ENCODE measurements at regions not wholly inside any gene's neighbourhood (a gene's known extent, or its start where the extent isn't known, plus 50 kb on each side); places are given as distances from the start of the nearest gene placed in this dataset.

GRCh38 chr7:129366-130221, 62.8 kb upstream of the FAM20C start:
- WGBS (ENCODE audit: low lambda C conversion rate) = 65% methylated on average over 22 of the region's 22 CpGs
- Histone ChIP-seq H3K27me3 (ENCODE audit: insufficient read depth) (no peaks in the 10 kb centered on the region), H3K79me2 (ENCODE audit: insufficient read depth) (no peaks in the 10 kb centered on the region), H2AFZ (ENCODE audit: low read depth) (no peak overlapping the region), H3K9me2 (no peaks in the 10 kb centered on the region), H3K36me3 (replicated peaks in 1 of 2; ENCODE audit: control insufficient read depth in 1 of 2, insufficient read depth in 2 of 2, low read length in 1 of 2) (no peaks in the 10 kb centered on the region), H3K4me2 (no peak overlapping the region), H3K9ac (no peak overlapping the region), H3F3A (replicated peaks; ENCODE audit: insufficient read depth) (no peaks in the 10 kb centered on the region), H3K27ac (ENCODE audit: low read depth in 2 of 2, low read length in 1 of 2) (no peak overlapping the region), H3K4me1 (ENCODE audit: control insufficient read depth in 1 of 2, insufficient read depth in 2 of 2, low read depth in 1 of 2, low read length in 1 of 2) (no peaks in the 10 kb centered on the region; a peak in 1 of 4 replicates), H3K9me3 (no peaks in the 10 kb centered on the region), H4K20me1 (ENCODE audit: insufficient read depth) (no peaks in the 10 kb centered on the region), H3K4me3 (ENCODE audit: low read depth in 2 of 2, low read length in 1 of 2) (no peak overlapping the region)
- ChIA-PET POLR2A (no interaction called here), CTCF (no interaction called here)
- TF ChIP-seq RXRA (IDR thresholded peaks at IDR 0.05; ENCODE audit: borderline replicate concordance, low read depth) (no peak), MEF2A (IDR thresholded peaks at IDR 0.05; ENCODE audit: borderline replicate concordance, low read depth) (no peak), GATA2 (CRISPR knock-in tag; IDR thresholded peaks at IDR 0.05) (no peak), CTCF (IDR thresholded peaks at IDR 0.05) (no peak), RAD21 (IDR thresholded peaks at IDR 0.05; ENCODE audit: low read length) (no peak)
- no peak for DNase-seq

GRCh38 chr7:130222-130572, 62.2 kb upstream of the FAM20C start:
- H3K9ac ChIP-seq = no peak overlapping the region
- TF ChIP-seq RXRA (IDR thresholded peaks at IDR 0.05; ENCODE audit: borderline replicate concordance, low read depth) (no peak), SIN3A (IDR thresholded peaks at IDR 0.05; ENCODE audit: borderline replicate concordance, low read depth, low read length) (no peak), REST (IDR thresholded peaks at IDR 0.05; ENCODE audit: low read depth, low read length) (no peak), MAX (IDR thresholded peaks at IDR 0.05; ENCODE audit: low read depth) (no peak), FOXJ3 (CRISPR knock-in tag; IDR thresholded peaks at IDR 0.05) (no peak), RFX5 (IDR thresholded peaks at IDR 0.05; ENCODE audit: low read length) (no peak), GATA2 (CRISPR knock-in tag; IDR thresholded peaks at IDR 0.05) (no peak), EP300 (IDR thresholded peaks at IDR 0.05; ENCODE audit: borderline replicate concordance in 1 of 2, low read depth in 1 of 2, low read length in 1 of 2) (no peak), ZBTB33 (IDR thresholded peaks at IDR 0.05; ENCODE audit: borderline replicate concordance, low read depth) (no peak), MXI1 (IDR thresholded peaks at IDR 0.05; ENCODE audit: low read depth, low read length) (no peak), CTCF (IDR thresholded peaks at IDR 0.05) (no peak)
- H3K4me1 ChIP-seq (ENCODE audit: control insufficient read depth in 1 of 2, insufficient read depth in 2 of 2, low read depth in 1 of 2, low read length in 1 of 2) = no peaks in the 10 kb centered on the region; a peak in 1 of 4 replicates
- POLR2A ChIA-PET = no interaction called here
- no peak overlapping the region for H3K4me2 ChIP-seq
- no peak overlapping the region for H3K4me3 ChIP-seq (ENCODE audit: low read depth in 2 of 2, low read length in 1 of 2)
- H3F3A ChIP-seq (replicated peaks; ENCODE audit: insufficient read depth) = no peaks in the 10 kb centered on the region
- CTCF ChIA-PET = no interaction called here
- no peaks in the 10 kb centered on the region for H3K9me3 ChIP-seq
- H3K27me3 ChIP-seq (ENCODE audit: insufficient read depth) = no peaks in the 10 kb centered on the region
- 67% methylated on average over 7 of the region's 7 CpGs for WGBS (ENCODE audit: low lambda C conversion rate)
- no peak for DNase-seq
- H3K27ac ChIP-seq (ENCODE audit: low read depth in 2 of 2, low read length in 1 of 2) = no peak overlapping the region
- H3K79me2 ChIP-seq (ENCODE audit: insufficient read depth) = no peaks in the 10 kb centered on the region
- no peaks in the 10 kb centered on the region for H3K36me3 ChIP-seq (replicated peaks in 1 of 2; ENCODE audit: control insufficient read depth in 1 of 2, insufficient read depth in 2 of 2, low read length in 1 of 2)
- no peaks in the 10 kb centered on the region for H3K9me2 ChIP-seq
- H4K20me1 ChIP-seq (ENCODE audit: insufficient read depth) = no peaks in the 10 kb centered on the region
- H2AFZ ChIP-seq (ENCODE audit: low read depth) = no peak overlapping the region
